ENCODE measurements at regions not wholly inside any gene's neighbourhood (a gene's known extent, or its start where the extent isn't known, plus 50 kb on each side); places are given as distances from the start of the nearest gene placed in this dataset.

- no peaks in the 10 kb centered on the region for H3K36me3 ChIP-seq (ENCODE audit: control insufficient read depth in 2 of 4, insufficient read depth in 4 of 4, low read length in 3 of 4)
- H3K27me3 ChIP-seq (replicated peaks in 1 of 4; ENCODE audit: control insufficient read depth in 3 of 4, extremely low read depth in 1 of 4, insufficient read depth in 3 of 4, low read length in 3 of 4): no peaks in the 10 kb centered on the region
- FAIRE-seq (no peak), DNase-seq (ENCODE audit: low read depth in 1 of 2, low spot score in 2 of 2) (no peak)
- H3K79me2 ChIP-seq (ENCODE audit: control insufficient read depth in 1 of 2, insufficient read depth in 2 of 2, low read length in 2 of 2): no peaks in the 10 kb centered on the region
- no peak overlapping the region for H2AFZ ChIP-seq (ENCODE audit: low read length)
- no peak overlapping the region for H4K8ac ChIP-seq (ENCODE audit: extremely low read depth, insufficient read depth, low read length)
- H2AK5ac ChIP-seq (ENCODE audit: low read depth, low read length): no peak overlapping the region
- H3K9me3 ChIP-seq (ENCODE audit: insufficient read depth in 2 of 2, low read depth in 1 of 2, low read length in 1 of 2): no peaks in the 10 kb centered on the region
- no peak overlapping the region for H3K4me2 ChIP-seq (ENCODE audit: insufficient read depth in 1 of 2, low read depth in 2 of 2, low read length in 2 of 2)
- no peak overlapping the region for H3K4ac ChIP-seq (replicated peaks; ENCODE audit: insufficient read length, low read depth, low read length)
- no peak overlapping the region for H3K27ac ChIP-seq (ENCODE audit: low read depth, low read length)
- no peak overlapping the region for H3K9ac ChIP-seq (replicated peaks in 1 of 4; ENCODE audit: extremely low read depth in 1 of 4, low read depth in 3 of 4, low read length in 3 of 4)
- H3K4me1 ChIP-seq (replicated peaks in 1 of 4; ENCODE audit: control insufficient read depth in 3 of 4, insufficient read depth in 4 of 4, low read length in 3 of 4): no peaks in the 10 kb centered on the region
- H2BK120ac ChIP-seq (replicated peaks; ENCODE audit: low read depth, low read length): no peak overlapping the region
- CTCF ChIA-PET (ENCODE audit: partially characterized antibody): no interaction called here
- H2BK5ac ChIP-seq (ENCODE audit: low read depth, low read length): no peak overlapping the region
- 90% methylated on average over 1 of the region's 1 CpG; no CpG with 5 or more reads in 1 of the 2 experiments for WGBS, 2 experiments (ENCODE audit: extremely low coverage in 1 of 2, insufficient coverage in 1 of 2, insufficient read length in 1 of 2, insufficient replicate concordance in 2 of 2, low coverage in 1 of 2, low lambda C conversion rate in 2 of 2, missing lambda C conversion rate in 1 of 2)
- POLR2A ChIA-PET (ENCODE audit: partially characterized antibody): interaction anchor here (2.1 kb wide), 1 partner anchor 30 kb away, joined by 4 read pairs; no protein-coding TSS in a partner anchor
- no peak overlapping the region for H4K5ac ChIP-seq (ENCODE audit: insufficient read length, low read depth, low read length)
- H2BK15ac ChIP-seq (ENCODE audit: low read length): no peak overlapping the region
- H3K23ac ChIP-seq (ENCODE audit: insufficient read length): no peak overlapping the region
- no peak overlapping the region for H2BK20ac ChIP-seq (ENCODE audit: low read length)
- TF ChIP-seq, protein P1, sequence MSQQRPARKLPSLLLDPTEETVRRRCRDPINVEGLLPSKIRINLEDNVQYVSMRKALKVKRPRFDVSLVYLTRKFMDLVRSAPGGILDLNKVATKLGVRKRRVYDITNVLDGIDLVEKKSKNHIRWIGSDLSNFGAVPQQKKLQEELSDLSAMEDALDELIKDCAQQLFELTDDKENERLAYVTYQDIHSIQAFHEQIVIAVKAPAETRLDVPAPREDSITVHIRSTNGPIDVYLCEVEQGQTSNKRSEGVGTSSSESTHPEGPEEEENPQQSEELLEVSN (IDR thresholded peaks at IDR 0.05): no peak
- TF ChIP-seq KDM5A (IDR thresholded peaks at IDR 0.05; ENCODE audit: low read length) (no peak), BCL11A (IDR thresholded peaks at IDR 0.05; ENCODE audit: low read depth in 2 of 2, low read length in 2 of 2) (no peak), MAFK (IDR thresholded peaks at IDR 0.05; ENCODE audit: low read depth, low read length) (no peak), JUND (IDR thresholded peaks at IDR 0.05; ENCODE audit: low read length) (no peak), ATF2 (IDR thresholded peaks at IDR 0.05; ENCODE audit: low read length) (no peak), CHD2 (IDR thresholded peaks at IDR 0.05; ENCODE audit: low read length) (no peak), CTBP2 (IDR thresholded peaks at IDR 0.05; ENCODE audit: borderline replicate concordance, insufficient read depth, insufficient read length, low read length) (no peak), POLR2A (IDR thresholded peaks at IDR 0.05; ENCODE audit: control extremely low read depth in 1 of 2, low read depth in 2 of 2, low read length in 2 of 2) (no peak)
- no peaks in the 10 kb centered on the region for H4K20me1 ChIP-seq (replicated peaks in 1 of 2; ENCODE audit: control insufficient read depth in 1 of 2, insufficient read depth in 2 of 2, low read length in 2 of 2)
- H4K91ac ChIP-seq (replicated peaks; ENCODE audit: insufficient read length, low read length): no peak overlapping the region
- H3K23me2 ChIP-seq (ENCODE audit: low read depth, low read length): no peaks in the 10 kb centered on the region
- H3K18ac ChIP-seq (ENCODE audit: extremely low read depth, low read length): no peak overlapping the region
- no peak overlapping the region for H3K14ac ChIP-seq (ENCODE audit: insufficient read length)
- H2BK12ac ChIP-seq (ENCODE audit: low read depth, low read length): no peak overlapping the region
- no peak overlapping the region for H3K56ac ChIP-seq (replicated peaks; ENCODE audit: insufficient read length, low read depth, low read length)
- H3K4me3 ChIP-seq (ENCODE audit: extremely low read depth in 1 of 4, insufficient read depth in 2 of 4, low read depth in 3 of 4, low read length in 4 of 4): no peak overlapping the region
- no peaks in the 10 kb centered on the region for H3K79me1 ChIP-seq (ENCODE audit: low read depth, low read length)
These were observed 132.8 kb upstream of the UGT8 start for GRCh38 chr4:114465766-114466165.

Measured in H1 (cell line).